K562 (cell line): ENCODE measurements at regions not wholly inside any gene's neighbourhood (a gene's known extent, or its start where the extent isn't known, plus 50 kb on each side); places are given as distances from the start of the nearest gene placed in this dataset.

Experiments
- BDP1 ChIP-seq: IDR thresholded peaks from 3 replicates; pipeline ENCODE4 v1.6.1; 2011; ENCODE audit not compliant: insufficient read length, insufficient read depth
- CC2D1A ChIP-seq: fragments of 450-650 bp; IDR thresholded peaks from 2 replicates; pipeline ENCODE4 v1.6.1; 2017; ENCODE audit warnings: mild to moderate bottlenecking
- CHCHD3 ChIP-seq: fragments of 250-450 bp; sonication (Bioruptor Pico); IDR thresholded peaks from 2 replicates; pipeline ENCODE4 v2.1.2; 2022; ENCODE audit warnings: mild to moderate bottlenecking
- HLTF ChIP-seq: fragments of 450-650 bp; IDR thresholded peaks from 2 replicates; pipeline ENCODE4 v1.6.1; 2016
- PTBP1 ChIP-seq: fragments of 200-400 bp; formaldehyde crosslinking; IDR thresholded peaks from 2 replicates; pipeline ENCODE4 v1.6.1; 2017; ENCODE audit warnings: low read depth, low read length
- RAD21 ChIP-seq, 2 experiments: fragments of 250-450 bp in 1 of 2; fragments of 450-650 bp in 1 of 2; sonication (Bioruptor Pico) in 1 of 2; formaldehyde crosslinking in 1 of 2; IDR thresholded peaks in 1 of 2; conservative IDR thresholded peaks in 1 of 2; 2 replicates each; pipeline versions ENCODE4 v1.4.0 to v1.8.0; 2020 to 2022; ENCODE audit warnings: mild to moderate bottlenecking in 2 of 2, moderate library complexity in 1 of 2
- REST ChIP-seq, 2 experiments: fragments of 450-650 bp; formaldehyde crosslinking in 1 of 2; IDR thresholded peaks; 2 replicates each; pipeline versions ENCODE4 v1.4.0 to v1.6.1; 2014 to 2020; ENCODE audit warnings: mild to moderate bottlenecking in 2 of 2, borderline replicate concordance in 1 of 2, low read depth in 1 of 2
- SIN3B ChIP-seq: fragments of 450-650 bp; IDR thresholded peaks from 2 replicates; pipeline ENCODE4 v1.6.1; 2017; ENCODE audit warnings: low read depth, mild to moderate bottlenecking, moderate library complexity
- ZNF318 ChIP-seq, 2 experiments: fragments of 450-650 bp; IDR thresholded peaks; 2 replicates each; pipeline ENCODE4 v1.6.1; 2016; ENCODE audit warnings: mild to moderate bottlenecking in 2 of 2, borderline replicate concordance in 1 of 2, low read depth in 1 of 2, moderate library complexity in 1 of 2
- ZNF41 ChIP-seq: fragments of 250-450 bp; sonication (Bioruptor Pico); conservative IDR thresholded peaks from 2 replicates; pipeline ENCODE4 v1.4.0; 2020; ENCODE audit warnings: mild to moderate bottlenecking

- TF ChIP-seq REST (IDR thresholded peaks at IDR 0.05; ENCODE audit: borderline replicate concordance): peak; percentile 79
- no peak for TF ChIP-seq REST (CRISPR knock-in tag; IDR thresholded peaks at IDR 0.05; ENCODE audit: low read depth)
- no peak for TF ChIP-seq CHCHD3 (CRISPR knock-in tag)
- 0 out of 2 replicates have a peak, but pooled peaks have one; percentile 30 for TF ChIP-seq CC2D1A
- TF ChIP-seq BDP1: no peak
- TF ChIP-seq HLTF: no peak
- TF ChIP-seq ZNF41 (CRISPR knock-in tag): no peak
- peak; percentile 82 to 89 for TF ChIP-seq RAD21 (CRISPR knock-in tag; conservative IDR thresholded peaks at IDR 0.05 in 1 of 2, IDR thresholded peaks at IDR 0.05 in 1 of 2)
- no peak for TF ChIP-seq PTBP1
- TF ChIP-seq ZNF318 (IDR thresholded peaks at IDR 0.05; ENCODE audit: borderline replicate concordance in 1 of 2, low read depth in 1 of 2): no peak
- TF ChIP-seq SIN3B: no peak
Observed at GRCh38 chr4:127400731-127401346, 231.9 kb upstream of the INTU start (continued).
